HG02678 (cell line): ENCODE measurements at regions not wholly inside any gene's neighbourhood (a gene's known extent, or its start where the extent isn't known, plus 50 kb on each side); places are given as distances from the start of the nearest gene placed in this dataset.
"Not testable (repeated sequence)": the region's sequence is repeated elsewhere in the genome, so short reads cannot be mapped to it uniquely, and the experiment has no call there.

Source experiments
- ATAC-seq: cut with Tn5 transposase; IDR thresholded peaks from one replicate; pipeline ENCODE4 v1.9.1; 2021; ENCODE audit warnings: mild to moderate bottlenecking, moderate library complexity; ENCODE audit not compliant: unreplicated experiment

DNA sequence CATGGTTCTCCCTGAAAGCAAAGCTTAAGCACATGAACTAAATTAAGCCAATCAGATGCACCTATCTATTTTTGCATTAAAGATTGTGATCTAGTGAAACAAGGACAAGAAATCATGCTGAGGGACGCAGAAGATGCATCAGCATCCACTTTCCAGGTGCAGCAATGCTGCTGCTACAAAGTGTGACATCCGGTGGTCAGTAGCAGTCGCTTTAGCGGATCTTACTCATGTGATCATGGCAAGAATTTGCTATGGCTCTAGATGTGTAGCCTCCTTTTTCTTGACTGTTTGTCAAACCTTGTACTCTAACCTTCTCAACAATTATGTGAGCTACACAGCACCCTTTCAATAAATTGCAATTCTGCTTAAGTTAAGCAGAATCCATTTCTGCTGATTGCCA lies 126.8 kb upstream of the SMLR1 start:
- ATAC-seq: no peak

DNA sequence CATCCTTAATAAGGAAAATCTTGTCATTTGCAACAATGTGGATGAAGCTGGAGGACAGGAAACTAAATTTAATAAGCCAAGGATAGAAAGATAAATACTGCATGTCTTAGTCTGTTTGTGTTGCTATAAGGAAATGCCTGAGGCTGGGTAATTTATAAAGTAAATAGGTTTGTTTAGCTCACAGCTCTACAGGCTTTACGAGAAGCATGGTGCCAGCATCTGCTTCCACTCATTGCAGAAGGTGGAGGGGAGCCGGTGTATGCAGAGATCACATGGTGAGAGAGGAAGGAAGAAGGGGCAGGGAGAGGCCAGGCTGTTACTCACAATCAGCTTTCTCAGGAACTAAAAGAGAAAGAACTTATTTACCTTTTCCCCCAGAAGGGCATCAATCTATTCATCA lies 118.9 kb upstream of the SMLR1 start:
- ATAC-seq: no peak

DNA sequence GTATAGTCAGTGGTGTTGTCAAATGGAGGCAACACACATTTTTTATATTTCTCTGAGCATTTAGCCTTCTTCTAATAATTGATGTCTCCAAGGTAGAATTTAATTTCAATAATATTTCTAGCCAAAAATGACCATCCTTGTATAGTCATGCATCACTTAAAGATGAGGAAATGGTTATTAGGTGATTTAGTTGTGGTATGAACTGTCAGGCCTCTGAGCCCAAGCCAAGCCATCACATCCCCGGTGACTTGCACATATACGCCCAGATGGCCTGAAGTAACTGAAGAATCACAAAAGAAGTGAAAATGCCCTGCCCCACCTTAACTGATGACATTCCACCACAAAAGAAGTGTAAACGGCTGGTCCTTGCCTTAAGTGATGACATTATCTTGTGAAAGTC lies 115.6 kb upstream of the SMLR1 start:
- ATAC-seq: not testable (repeated sequence)

DNA sequence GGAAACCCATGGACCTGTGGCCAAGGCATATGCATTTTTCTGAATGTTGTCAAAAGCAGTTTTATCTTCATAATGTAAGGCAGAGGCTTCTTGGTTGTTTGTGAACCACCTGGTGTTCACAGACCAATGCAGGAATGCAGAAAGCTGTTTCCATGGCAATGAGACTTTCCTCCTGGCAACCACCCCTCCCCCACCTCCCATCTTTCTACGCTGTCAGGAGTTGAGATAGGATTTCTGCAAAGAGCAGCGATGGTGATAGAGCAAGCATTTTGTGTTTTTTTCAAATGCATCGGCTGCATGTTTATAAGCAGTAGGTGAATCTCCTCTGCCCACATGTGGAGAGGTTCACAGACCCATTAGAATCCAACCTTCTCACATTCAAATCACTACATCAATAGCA lies 114.1 kb upstream of the SMLR1 start:
- ATAC-seq: no peak

DNA sequence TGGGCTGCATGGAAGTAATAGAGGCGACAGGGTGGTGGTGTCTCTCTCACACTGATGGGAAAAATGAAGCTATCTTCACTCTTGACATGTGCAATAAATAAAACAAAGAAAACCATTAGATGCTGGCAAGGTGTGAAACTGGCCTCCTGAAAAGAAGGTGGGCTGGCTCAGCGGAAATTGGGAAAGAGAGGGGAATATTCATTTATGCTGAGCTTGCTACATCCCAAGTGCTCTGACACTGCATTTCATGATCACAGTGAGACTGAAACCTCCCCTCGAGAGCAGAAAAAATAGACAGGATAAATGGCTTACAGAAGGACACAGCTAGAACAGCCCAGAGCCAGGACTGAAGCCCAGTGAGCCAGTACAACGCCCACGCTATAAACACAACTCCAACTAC lies 112.1 kb upstream of the SMLR1 start:
- no peak for ATAC-seq

DNA sequence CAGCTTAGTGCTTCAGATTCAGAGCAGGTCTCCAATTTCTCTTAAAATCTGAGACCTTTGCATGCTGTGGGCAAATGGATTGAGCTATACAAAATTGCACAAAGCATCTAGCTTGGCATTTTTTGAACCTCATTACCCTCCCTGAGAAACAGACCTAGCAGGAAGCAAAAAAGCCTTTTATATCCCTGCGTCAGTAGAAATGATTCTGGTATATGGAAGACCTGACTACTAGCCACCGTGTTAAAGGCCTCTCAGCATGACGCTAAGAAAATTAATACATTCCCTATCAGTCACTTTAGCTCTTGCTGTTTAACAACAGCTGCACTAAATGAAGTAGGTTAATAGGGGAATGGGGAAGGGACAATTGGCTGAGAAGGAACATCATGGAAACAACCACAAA lies 110.7 kb upstream of the SMLR1 start:
- no peak for ATAC-seq

DNA sequence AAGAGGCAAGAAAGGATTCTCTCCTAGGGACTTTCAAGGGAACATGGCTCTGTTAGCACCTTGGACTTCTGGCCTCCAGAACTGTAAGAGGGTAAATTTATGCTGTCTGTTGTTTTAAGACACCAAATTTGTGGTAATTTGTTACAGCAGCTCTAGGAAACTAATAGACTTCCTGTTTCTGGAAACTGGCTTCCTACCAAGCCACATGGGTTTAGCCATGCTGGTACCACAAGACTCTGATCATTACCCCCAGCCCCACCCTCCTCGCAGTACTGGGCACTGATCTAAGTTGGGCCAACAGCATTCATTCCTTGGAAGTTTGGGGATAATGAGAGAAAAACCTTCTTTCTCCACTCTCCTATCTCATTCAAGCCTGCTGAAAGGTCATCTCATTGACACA lies 109.5 kb upstream of the SMLR1 start:
- no peak for ATAC-seq

DNA sequence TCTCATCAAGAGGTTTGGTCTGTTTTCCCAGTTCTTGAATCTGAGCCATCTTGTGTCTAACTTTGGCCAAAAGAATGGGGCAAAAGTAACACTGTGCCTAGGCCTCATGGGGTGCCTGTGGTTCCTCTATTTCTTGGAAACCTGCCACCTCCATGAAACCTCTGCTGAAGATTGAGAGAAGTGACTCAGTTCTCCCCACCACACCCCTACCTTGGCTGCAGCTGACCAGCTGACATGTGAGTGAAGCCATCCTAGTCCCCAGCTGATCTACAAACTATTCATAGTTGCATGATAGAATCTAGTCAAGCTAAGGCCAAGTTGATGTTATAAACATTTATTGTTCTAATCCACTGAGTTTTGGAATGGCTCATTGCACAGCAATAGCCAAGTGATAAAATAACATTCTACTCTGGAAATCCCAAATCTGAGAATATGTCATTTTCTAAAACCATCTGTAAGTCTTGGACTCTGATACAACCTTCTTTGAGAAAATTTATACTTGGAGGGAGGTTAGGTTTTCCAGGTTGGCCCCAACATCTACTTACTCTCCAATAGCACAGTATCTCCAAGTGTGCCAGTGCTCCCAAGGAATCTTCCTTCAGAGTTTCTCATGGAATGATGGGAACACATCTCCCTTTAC lies 107.0 kb upstream of the SMLR1 start:
- no peak for ATAC-seq

DNA sequence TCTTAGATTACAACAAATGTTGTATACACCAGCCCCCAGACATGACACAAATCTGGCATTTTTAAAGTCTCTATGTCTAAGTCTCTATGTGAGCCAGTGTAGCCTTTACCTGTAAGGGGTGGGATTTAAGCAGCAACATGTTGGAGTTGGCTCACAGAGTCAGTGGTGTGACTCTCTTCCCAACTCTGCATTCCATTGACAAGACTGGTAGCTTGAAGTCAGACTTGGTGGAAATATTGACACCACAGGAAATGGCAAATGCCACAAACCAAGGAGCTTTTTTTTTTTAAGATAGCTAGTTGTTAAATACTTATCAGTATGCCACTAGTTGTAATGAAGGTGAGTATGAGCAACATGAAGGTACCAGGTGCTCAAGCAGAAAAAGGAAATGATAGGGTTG lies 103.1 kb upstream of the SMLR1 start:
- no peak for ATAC-seq

DNA sequence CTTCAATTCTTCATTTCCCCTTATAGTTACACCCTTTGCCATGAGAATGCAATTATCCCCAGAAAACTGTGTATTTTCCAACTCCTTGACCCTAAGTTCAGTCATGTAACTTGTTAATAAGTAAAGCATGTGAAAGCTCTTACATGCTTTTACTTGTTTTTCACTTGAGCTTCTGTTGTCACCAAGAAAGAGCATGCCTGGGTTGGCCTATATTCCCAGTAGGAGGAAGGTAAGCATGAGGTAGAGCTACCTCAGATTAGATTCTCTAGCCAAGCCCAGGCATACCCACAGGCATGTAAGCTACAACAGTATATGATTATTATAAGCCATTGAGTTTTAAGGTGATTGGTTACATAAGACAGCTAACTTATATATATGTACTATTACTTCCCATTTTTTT lies 101.7 kb upstream of the SMLR1 start:
- ATAC-seq: no peak

DNA sequence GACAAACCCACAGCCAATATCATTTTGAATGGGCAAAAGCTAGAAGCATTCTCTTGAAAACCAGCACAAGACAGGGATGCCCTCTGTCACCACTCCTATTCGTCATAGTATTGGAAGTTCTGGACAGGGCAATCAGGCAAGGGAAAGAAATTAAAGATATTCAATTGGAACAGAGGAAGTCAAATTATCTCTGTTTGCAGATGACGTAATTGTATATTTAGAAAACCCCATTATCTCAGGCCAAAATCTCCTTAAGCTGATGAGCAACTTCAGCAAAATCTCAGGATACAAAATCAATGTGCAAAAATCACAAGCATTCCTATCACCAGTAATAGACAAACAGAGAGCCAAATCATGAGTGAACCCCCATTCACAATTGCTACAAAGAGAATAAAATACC lies 99.1 kb upstream of the SMLR1 start:
- ATAC-seq: not testable (repeated sequence)

DNA sequence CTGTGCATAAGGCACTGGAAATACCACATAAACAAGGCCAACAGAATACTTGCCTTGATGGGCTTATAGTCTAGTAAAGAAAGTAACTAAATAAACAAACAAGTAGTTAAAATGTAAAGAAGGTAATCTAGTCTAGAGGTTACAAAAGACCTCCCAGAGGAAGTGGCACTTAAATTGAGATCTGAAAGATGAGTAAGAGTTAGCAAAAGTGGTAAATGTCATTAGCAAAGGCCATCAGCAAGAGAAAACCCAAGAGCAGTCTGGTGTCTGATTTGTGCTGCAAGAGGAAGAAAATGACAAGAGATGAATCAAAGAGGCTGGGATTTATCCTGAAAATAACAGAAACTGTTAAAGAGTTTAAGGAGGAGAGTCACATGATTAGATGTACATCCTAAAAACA lies 96.6 kb upstream of the SMLR1 start:
- ATAC-seq: no peak

DNA sequence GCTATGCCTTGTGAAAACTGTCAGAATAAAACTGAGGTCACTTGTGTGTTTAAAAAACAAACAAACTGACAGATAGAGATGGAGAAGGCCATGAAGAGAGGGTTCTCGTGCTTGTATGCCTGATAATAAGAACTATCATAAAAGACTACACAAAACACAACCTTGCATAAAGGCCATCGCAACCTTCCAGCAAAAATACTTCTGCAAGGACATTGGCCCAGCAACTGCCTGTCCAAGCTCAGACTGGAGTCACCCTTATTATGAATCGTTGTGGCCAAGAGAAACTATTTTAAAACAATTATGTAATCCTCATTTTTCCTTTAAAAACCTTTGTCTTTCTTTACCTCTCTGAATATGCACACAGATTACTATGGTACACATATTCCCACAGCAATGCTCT lies 93.0 kb upstream of the SMLR1 start:
- no peak for ATAC-seq

DNA sequence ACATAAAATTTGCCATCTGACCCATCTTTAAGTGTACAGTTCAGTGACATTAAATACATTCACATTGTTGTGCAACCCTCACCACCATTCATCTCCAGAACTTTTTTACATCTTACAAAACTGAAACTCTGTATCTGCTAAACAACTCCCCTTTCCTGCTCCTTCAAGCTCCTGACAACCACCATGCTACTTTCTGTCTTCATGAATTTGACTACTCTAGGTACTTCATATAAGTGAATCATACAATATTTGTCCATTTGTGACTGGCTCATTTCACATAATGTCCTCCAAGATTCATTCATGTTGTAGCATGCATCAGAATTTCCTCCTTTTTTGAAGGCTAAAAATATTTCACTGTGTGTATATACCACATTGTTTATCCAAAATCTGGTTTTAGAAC lies 86.9 kb upstream of the SMLR1 start:
- ATAC-seq: no peak

DNA sequence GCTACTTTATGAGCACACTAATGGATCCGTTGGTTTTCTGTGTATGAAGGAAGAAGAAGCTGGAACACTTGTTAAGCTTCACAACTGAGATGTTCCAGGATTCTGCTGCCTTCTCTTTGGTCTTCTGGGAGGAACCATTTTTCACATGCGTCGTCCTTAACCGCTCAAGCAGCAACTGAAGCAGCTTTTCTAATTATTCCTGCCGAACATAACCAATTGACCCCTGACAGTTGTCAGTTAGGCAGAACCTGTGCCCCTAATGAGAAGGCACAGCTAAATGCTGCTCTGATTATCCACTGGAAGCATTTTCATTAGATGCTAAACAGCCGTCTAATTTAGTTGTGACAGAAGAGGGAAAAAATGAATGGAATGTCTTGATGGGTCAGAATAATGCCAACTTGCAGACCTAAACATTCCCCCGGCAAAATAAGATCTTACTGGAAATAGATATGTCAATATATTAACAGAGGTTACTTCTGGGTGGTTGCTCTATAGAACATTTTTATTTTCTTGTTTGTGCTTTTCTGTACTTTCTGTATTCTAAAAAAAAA lies 85.0 kb upstream of the SMLR1 start:
- ATAC-seq: no peak

DNA sequence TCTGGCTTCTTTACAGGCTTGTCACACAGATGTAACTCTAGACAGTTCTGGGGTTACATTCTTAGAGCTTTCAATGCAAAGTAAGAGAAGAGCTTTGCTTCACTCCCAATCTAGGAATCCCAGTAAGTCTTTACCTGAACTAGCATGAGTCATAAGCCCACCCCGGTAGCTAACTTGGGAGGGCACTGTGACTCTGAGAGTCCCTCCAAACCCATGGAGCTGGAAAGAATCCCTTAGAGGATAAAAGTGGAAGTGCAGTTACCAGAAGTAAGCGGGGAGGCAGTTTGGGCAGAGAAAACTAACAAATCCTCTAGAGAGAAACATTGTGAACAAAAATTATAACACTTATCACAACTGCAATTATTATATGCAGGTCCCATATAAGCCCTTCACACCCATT lies 84.0 kb upstream of the SMLR1 start:
- no peak for ATAC-seq

DNA sequence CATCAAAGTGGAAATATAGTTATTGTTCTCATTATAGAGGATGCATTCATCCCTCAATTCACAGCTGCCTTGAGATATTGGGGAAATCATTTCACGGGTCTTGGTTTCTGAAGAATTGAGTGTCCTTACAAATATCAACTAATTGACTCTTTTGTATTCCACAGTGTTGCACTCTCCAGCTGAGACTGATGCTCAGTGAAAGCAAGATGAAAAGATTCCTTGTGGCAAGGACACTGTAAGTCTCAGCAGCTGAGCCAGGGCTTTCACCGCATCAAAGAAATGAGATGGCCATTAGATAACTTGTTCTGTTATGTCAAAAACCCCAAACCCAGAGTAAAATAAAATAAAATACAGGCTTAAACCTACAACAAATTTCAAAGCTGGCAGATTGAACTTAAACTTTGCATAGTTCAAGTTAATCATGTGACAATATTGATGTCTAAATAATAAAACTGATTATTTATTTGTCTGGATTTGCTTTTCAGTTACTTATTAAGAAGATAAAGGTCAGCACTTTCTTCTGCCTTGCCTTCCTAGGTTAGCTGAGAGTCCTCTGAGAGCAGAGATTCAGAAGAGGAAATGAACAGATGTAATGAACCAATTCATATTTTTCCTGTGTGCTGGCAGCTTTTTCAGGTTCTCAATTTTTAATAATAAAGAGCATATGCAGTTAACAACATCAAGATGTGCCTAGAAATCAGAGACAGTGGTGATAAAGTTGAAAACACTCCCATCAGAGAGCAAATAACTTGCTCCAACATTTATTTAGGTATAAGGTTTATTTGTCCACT lies 82.4 kb upstream of the SMLR1 start:
- ATAC-seq: no peak

DNA sequence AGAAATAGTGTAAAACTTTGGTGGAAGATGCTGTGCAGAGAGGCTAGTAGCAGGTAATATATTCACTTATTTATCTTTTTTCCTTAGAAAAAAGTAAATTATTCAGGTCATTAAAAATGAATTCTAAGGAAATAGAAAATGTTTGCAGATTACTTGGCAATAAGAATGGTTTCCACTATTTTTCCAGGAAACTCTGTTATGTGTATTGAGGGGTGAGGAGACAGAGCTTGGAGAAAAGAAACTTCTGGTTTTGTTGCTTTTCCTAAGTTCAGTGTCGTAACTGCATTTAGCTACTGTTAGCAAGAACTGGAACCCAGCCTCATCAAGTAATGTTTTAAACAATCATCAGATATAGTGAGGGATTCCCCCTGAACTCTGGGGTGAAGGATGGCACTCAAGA lies 79.2 kb upstream of the SMLR1 start:
- ATAC-seq: no peak

DNA sequence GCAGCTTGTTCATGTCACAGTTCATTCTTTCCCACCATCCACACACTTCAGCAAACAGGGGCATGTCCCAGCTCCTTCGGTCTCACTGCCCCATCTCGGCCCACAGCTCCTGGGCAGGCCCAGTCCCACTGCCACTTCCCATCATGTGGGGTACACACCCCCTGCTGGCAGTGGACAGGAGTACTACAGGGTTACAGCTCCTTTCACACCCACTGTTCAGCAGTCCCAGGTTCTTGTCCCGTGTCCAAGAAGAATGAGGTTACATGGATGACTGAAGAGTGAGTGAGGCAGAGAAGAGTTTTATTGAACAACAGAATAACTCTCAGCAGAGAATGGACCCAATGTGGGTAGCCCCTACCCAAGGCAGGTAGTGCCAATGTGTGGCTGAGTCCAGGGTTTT lies 77.8 kb upstream of the SMLR1 start:
- ATAC-seq: no peak

DNA sequence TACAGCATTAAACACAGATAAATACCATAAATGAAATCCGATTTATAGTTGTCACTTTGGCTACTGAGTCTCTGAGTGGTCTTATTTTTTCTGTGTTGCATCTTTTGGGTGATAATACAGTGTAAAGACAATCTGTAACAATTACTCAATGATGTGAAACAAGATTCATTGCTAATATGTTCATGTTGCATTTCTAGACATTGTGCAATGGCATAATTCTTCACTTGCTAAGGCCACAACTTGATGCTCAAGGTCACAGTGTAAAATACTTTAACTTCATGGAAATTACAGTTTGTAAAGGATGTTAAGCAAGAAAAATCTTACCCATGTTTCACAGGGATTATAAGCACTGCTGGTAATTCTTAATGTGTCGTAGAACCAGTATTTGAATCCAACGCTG lies 74.9 kb upstream of the SMLR1 start:
- no peak for ATAC-seq

DNA sequence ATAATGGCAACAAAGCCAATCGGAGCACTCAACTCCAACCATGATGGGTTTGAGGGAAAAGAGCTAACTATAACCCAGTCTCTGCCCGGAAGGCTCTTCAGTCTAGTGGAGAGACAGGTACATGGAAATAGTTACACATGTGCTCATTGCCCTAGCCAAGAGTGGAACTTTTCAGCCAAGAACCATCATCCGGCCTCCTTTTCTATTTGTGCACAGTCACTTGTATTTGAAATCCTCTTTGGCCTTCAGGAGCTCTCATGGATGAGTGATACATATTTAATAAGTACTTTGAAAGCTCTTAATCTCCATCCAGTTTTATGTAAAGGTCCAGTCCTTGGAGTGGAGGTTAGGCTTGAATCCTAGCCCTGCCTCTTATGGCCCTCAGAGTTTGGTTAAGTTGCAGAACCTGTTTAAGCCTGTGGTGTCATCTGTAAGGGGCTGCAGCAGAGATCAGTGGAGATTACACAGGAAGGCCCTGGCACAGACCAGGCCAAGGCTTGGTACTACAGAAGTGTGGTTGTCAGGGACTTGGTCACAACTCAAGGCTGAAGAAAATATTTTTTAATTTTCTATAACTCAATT lies 72.3 kb upstream of the SMLR1 start:
- ATAC-seq: no peak

DNA sequence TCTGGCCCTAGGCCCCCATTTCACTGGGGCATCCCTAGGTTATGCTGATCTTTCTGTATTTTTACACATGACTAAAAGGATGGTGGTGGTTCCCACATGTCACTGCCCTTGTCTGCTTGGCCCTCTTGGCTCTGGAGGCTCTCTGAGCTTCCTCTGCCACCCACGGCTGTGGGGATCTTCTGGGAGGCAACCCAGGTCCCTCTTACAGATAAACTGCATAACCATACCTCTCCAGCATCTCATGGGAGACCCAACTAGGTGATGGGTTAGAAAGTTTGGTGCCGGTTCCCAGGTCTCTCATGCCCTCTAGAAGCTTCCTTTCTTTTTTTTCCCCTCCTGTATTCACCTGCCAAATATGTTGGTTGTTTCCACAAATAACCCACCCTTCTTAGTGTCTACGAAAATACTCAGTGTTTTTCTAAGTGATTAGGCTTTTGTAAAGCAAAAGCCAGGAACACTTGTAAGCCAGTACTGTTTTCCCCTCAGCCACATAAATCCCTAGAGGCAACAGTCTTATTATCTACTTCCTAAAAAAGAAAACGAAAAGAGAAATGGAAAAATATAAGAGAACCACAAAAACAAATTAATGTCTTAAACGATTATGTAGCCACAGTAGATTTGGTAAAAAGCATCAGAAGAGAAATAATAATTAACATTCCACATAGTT lies 71.7 kb upstream of the SMLR1 start:
- ATAC-seq: no peak
